Mucosa of descending colon (tissue), 3 donors: ENCODE measurements at regions not wholly inside any gene's neighbourhood (a gene's known extent, or its start where the extent isn't known, plus 50 kb on each side); places are given as distances from the start of the nearest gene placed in this dataset.

Experiments
- ATAC-seq: fragments of 200-7000 bp; cut with Tn5 transposase; one replicate; pipeline ENCODE4 v1.9.1; 2020; ENCODE audit warnings: mild to moderate bottlenecking, moderate library complexity
- DNase-seq, 3 donors: peaks; one replicate each; pipeline ENCODE4 v3.0.0-alpha.2; 2020
- H3K36me3 ChIP-seq: fragments of 200-600 bp; one replicate; pipeline ENCODE4 v1.8.0; 2021; ENCODE audit warnings: low read depth, mild to moderate bottlenecking
- H3K4me1 ChIP-seq: fragments of 200-600 bp; one replicate; pipeline ENCODE4 v1.8.0; 2021; ENCODE audit warnings: low read depth, mild to moderate bottlenecking
- H3K4me3 ChIP-seq: fragments of 200-600 bp; one replicate; pipeline ENCODE4 v1.8.0; 2021; ENCODE audit warnings: mild to moderate bottlenecking
- H3K9me3 ChIP-seq: fragments of 200-600 bp; one replicate; pipeline ENCODE4 v1.8.0; 2021; ENCODE audit warnings: mild to moderate bottlenecking
- CTCF ChIP-seq: fragments of 200-600 bp; IDR thresholded peaks from one replicate; pipeline ENCODE4 v1.8.0; 2022; ENCODE audit warnings: antibody characterized with exemption, mild to moderate bottlenecking
- intact Hi-C, 2 donors: fragments of 100-400 bp; cut with DNase I in 1 of 2; cut with micrococcal nuclease in 1 of 2; formaldehyde crosslinking; loops; one replicate each; pipeline versions ENCODE4 v1.11.0 to v1.11.1; 2022; cut with DNase I, micrococcal nuclease
- donor health status: DM: no; HTN: no; CAD: no; lungs with moderate emphysema.
- donor health status: DM: no; HTN: no; CAD: no.
- donor health status: DM: no; HTN: yes; CAD: no.

GRCh38 chr4:14743601-14744000, 258.7 kb upstream of the CPEB2 start:
- Histone ChIP-seq H3K36me3 (no peaks in the 10 kb centered on the region), H3K9me3 (no peaks in the 10 kb centered on the region), H3K4me3 (no peak overlapping the region), H3K4me1 (no peaks in the 10 kb centered on the region)
- no peak for ATAC-seq
- no peak for TF ChIP-seq CTCF
- no peak for DNase-seq
- intact Hi-C loops = no loop called here

- DNase-seq = no peak
- Histone ChIP-seq H3K36me3 (no peaks in the 10 kb centered on the region), H3K4me3 (no peak overlapping the region), H3K9me3 (no peaks in the 10 kb centered on the region), H3K4me1 (no peaks in the 10 kb centered on the region)
- intact Hi-C loops = no loop called here
- no peak for TF ChIP-seq CTCF
- ATAC-seq = no peak
Observed at GRCh38 chr4:14744346-14744745, 257.9 kb upstream of the CPEB2 start.

DNA sequence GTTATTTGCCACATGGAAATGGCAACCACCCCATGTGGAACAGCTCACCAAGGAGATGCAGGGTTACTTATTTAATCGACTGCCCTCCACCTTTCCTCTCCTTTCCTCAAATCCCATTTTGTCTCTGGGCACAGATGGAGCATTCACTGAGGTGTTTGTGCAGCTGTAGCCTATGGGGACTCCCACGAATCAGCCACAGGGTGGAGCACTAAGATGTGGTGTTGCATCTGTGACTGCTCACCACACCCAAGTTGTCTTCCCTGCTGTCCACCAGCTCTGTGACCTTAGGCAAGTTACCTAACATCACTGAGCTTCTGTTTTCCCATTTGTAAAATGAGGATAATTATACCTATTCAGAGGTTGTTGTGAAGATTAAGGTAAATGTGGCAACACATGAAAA, 252.4 kb upstream of the CPEB2 start:
- Histone ChIP-seq H3K9me3 (peaks cover 7% of the 10 kb centered on the region), H3K36me3 (no peaks in the 10 kb centered on the region), H3K4me1 (no peaks in the 10 kb centered on the region), H3K4me3 (no peak overlapping the region)
- intact Hi-C loops = no loop called here
- peak; percentile 77 for ATAC-seq
- no peak for TF ChIP-seq CTCF
- peak in 2 of 3 donors; percentile 50 to 61 for DNase-seq

- no peak for ATAC-seq
- no peak overlapping the region for H3K4me3 ChIP-seq
- no peak for DNase-seq
- H3K4me1 ChIP-seq = no peaks in the 10 kb centered on the region
- peaks cover 7% of the 10 kb centered on the region for H3K9me3 ChIP-seq
- no peak for TF ChIP-seq CTCF
- intact Hi-C loops = no loop called here
- H3K36me3 ChIP-seq = no peaks in the 10 kb centered on the region
Observed at GRCh38 chr4:14752341-14753046, 249.8 kb upstream of the CPEB2 start.

- Histone ChIP-seq H3K4me3 (no peak overlapping the region), H3K9me3 (no peaks in the 10 kb centered on the region), H3K4me1 (no peaks in the 10 kb centered on the region), H3K36me3 (no peaks in the 10 kb centered on the region)
- TF ChIP-seq CTCF = no peak
- DNase-seq (no peak), ATAC-seq (no peak)
- intact Hi-C loops = no loop called here
Observed at GRCh38 chr4:14767142-14767541, 235.1 kb upstream of the CPEB2 start.

DNA sequence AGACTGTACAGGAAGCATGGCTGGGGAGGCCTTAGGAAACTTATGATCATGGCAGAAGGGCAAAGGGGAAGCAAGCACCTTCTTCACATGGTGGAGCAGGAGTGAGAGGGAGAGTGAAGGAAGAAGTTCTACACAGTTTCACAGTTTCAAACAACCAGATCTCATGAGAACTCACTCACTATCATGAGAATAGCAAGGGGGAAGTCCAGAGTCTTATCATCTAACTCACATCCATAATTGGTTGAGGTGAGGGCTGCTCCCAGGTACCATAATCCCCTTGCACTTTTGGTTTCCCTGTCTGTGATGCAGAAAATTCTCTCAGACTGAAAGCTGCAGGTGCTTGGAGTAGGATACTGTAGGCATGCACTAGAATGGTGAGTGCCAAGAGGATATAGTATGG, 233.8 kb upstream of the CPEB2 start:
- no peak for ATAC-seq
- intact Hi-C loops = no loop called here
- Histone ChIP-seq H3K9me3 (no peaks in the 10 kb centered on the region), H3K4me3 (no peak overlapping the region), H3K36me3 (no peaks in the 10 kb centered on the region), H3K4me1 (no peaks in the 10 kb centered on the region)
- DNase-seq = no peak
- TF ChIP-seq CTCF = no peak
